Midbrain (tissue), 1 donor: ENCODE measurements at regions not wholly inside any gene's neighbourhood (a gene's known extent, or its start where the extent isn't known, plus 50 kb on each side); places are given as distances from the start of the nearest gene placed in this dataset.

ENCODE experiments used
- DNase-seq: peaks from one replicate; lab custom pipeline; 2025; lab: John Stamatoyannopoulos, UW

- no peak for DNase-seq
These were observed 97.6 kb upstream of the SERP2 start for GRCh38 chr13:44276061-44276460.

DNA sequence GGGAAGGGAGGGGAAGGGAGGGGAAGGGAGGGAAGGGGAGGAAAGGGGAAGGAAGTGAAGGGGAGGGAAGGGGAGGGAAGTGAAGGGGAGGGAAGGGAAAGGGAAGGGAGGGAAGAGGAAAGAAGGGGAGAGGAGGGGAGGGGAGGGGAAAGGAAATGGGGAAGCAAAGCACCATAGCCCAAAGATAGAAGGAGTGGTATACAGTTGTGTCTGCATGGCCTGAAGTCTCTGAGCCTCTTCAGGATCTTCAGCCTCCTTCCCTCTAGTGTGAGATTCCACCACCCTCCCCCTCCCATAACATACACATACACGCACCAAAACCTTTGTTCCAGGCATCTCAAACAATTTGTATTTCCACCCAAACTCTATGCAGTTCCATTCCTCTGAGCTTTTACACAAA is 96.2 kb upstream of the SERP2 start:
- DNase-seq: no peak

GRCh38 chr13:44278166-44278565 is 95.5 kb upstream of the SERP2 start:
- DNase-seq: no peak

GRCh38 chr13:44280456-44280855 is 93.2 kb upstream of the SERP2 start:
- no peak for DNase-seq

DNA sequence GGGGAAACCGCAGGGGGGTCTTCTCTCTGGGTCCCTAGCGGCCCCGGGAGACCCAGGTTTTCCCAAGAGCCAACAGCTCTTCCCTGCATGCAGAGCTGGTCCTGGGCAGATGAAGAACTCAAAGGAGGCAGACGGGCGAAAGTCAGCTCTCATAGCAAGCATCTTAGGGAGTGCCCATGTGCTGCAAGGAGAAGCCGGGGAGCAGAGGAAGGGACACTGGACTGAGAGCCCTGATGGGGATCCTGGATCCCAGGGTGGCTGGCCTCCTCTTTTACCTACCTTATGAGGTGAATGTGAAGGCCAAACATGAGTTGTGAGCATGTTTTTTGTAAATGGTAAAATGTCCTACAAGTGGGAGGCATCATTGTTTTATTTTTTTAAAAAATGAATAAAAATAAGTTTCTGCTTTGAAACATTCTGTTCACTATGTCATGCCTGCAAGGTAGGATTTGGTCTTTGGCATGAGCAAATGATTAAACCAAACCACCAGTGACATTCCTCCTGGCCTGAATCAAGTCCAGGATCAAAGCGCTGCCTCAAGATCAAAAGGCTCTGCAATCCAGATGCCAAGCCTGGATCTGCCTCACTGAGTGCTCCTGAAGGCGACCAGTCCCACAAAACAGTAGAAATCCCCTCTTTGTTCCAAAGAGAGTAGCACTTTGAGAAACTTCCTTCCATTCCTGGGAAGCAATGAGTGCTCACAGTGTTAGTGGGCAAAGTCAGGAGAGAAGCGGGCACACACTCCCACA is 92.2 kb upstream of the SERP2 start:
- DNase-seq: no peak

- DNase-seq: no peak
These were observed 90.0 kb upstream of the SERP2 start for GRCh38 chr13:44283600-44283999.

DNA sequence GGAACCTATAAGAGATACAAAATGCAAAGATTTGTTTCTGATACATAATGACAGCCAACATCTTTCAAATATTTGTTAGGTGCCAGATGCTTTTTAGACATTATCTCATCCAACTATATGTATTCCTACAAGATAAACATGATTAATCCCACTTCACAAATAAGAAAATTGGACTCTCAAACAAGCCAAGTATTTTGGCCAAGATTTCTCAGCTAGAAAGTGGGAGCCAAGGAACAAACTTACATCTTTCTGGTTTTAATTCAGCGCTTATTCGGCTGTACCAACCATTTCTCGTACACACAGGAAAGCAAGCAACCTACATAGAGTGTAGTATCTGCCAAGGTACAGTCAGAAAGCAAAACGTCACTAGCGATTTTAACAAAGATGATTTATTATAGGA is 85.7 kb upstream of the SERP2 start:
- DNase-seq: no peak

DNA sequence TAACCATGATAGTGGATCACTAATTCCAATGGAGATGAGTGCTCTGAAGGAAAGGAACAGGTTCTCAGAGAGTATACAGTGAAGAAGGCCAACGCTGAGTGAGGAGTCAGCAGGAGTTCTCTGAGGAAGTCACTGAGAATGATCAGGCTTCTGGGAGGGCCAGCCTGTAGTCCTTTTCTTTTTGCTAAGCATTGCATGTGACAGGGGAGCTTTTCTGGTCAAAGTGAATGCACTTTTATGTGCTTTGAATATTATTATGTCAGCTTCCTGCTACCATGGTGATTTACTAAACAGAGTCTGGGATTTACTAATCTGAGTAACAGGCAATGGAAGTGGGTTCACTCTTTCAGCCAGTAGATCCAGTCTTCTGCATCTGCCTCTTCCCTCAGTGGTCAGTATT is 81.1 kb upstream of the SERP2 start:
- DNase-seq: peak; percentile 15

- DNase-seq: no peak
These were observed 80.2 kb upstream of the SERP2 start for GRCh38 chr13:44293374-44293773.

DNA sequence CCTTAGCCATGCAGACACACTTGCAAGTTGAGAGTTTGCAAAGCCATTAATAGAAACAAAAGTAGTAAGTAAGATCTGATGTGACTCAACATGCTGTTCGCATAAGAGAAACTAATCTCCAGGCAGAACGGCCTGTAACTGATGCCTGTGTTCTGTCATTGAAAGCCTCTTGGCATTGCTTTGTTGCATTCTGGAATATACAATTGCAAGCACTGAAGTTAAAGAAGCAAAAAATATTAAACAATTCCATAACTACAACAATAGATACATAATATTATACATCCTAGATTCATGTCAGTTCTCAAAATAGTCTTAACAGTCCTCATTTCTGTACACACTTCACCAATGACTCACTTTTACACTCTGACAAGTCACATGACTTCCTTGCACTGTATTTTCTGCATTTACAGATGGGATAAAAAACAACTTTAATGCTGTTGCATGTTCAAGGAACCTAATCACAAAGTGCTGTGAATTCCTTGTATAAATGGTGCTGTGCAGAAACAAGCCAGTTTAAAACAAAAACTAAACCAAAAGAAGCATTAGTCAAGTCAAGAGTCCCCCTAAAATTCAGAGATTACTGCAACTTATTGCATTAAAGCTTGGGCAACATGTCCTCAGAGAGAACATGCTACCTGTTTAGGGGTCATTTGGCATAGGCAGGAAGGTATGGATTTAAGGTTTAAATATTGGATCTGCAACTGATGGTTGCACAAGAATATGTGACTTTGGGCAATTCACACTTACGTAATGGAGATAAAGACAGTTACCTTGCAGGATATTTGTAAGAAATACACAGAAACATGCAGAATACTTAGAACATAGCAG is 79.5 kb upstream of the SERP2 start:
- DNase-seq: no peak

GRCh38 chr13:44294876-44295275 is 78.7 kb upstream of the SERP2 start:
- DNase-seq: no peak

GRCh38 chr13:44296856-44297255 is 76.8 kb upstream of the SERP2 start:
- no peak for DNase-seq

- DNase-seq: no peak
These were observed 75.3 kb upstream of the SERP2 start for GRCh38 chr13:44298314-44298713.

- no peak for DNase-seq
These were observed 74.3 kb upstream of the SERP2 start for GRCh38 chr13:44299152-44299943.

DNA sequence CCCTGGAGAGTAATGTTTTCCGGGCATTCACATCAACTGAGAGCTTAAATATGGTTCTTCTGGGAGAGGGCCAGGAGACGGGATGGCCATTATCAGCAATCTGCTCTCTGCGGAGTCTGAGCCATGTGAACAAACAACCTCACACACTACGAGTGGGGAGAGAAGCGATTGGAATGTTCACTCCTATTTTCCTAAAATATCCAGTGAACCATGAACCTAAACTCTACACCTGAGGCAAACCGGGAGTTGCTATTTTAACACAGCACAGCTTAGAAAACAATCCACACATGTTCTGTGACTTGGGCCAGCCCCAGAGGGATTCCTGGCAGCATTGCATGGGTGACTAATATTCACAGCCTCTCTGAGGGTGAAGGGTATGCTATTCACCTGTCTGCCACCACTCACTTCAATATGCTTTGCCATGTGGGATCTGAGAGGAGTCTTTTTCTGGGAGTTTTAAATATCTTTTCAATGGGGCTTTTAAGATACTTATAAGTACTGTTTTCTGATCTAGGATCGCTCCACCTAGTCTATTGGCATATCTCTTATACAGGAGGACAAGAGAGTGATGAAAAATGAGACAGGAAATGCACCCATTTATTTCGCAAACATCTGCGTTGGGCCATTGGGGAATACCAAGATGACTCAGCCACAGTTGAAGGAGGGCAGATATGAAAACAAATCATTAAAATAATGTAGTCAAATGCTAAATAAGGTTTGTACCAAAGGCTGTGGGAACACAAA is 72.6 kb upstream of the SERP2 start:
- no peak for DNase-seq

DNA sequence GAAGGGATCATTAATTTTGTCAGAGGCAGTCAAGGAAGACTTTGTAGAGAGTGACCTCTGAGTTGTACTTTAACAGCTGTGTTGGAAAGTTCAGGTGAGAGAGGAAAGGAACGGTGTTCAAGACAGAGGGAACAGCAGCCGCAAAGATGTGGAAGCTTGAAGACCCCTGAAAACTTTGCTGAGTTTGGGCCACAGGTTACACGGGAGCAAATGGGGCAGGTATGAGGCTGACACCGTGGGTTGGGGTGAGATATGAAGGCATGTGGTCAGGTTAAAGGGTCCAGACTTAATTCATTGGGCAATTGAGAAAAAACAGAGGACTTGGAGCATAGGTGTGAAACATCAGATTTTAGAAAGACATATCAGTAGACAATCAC is 72.0 kb upstream of the SERP2 start:
- DNase-seq: no peak

DNA sequence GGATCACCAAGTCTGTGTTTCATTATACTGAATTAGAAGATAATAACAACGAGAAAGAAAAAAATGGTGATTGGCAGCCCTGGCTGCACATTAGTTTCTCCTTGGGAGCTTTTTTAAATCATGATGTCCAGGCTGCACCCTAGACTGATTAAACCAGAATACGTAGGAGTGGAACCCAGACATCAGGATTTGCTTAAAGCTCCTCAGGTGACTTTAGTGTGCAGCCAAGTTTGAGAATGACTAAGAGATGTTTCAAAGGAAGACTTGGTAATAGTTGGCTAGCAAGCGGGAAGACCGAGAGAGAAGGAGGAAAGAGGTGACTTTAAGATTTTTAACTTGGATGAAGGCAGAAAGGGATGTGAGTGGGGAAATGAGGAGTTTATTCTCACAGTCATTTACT is 71.4 kb upstream of the SERP2 start:
- DNase-seq: no peak

- DNase-seq: no peak
These were observed 70.6 kb upstream of the SERP2 start for GRCh38 chr13:44302940-44303575.

- no peak for DNase-seq
These were observed 69.8 kb upstream of the SERP2 start for GRCh38 chr13:44303681-44304432.

GRCh38 chr13:44304433-44304725 is 69.2 kb upstream of the SERP2 start:
- no peak for DNase-seq

DNA sequence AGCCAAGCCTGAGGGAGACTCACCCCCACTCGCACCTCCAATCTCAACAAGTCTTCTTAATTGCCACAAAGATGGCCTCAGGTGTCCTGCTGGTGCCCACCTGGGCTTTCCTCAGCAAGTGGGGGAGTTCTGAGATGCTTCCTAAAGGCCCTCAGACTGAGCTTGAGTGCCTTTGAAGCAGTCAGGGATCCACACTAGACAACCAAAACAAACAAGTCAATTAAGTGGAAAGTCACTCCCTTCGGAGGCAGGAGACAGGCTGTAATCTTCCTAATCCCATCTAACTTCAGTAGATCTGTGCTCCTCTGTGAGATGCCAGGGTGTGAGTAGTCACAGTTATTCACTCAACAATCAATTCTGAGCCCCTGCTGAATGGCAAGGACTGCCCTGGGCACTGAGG is 68.3 kb upstream of the SERP2 start:
- no peak for DNase-seq
